ENCODE measurements at regions not wholly inside any gene's neighbourhood (a gene's known extent, or its start where the extent isn't known, plus 50 kb on each side); places are given as distances from the start of the nearest gene placed in this dataset.

DNA sequence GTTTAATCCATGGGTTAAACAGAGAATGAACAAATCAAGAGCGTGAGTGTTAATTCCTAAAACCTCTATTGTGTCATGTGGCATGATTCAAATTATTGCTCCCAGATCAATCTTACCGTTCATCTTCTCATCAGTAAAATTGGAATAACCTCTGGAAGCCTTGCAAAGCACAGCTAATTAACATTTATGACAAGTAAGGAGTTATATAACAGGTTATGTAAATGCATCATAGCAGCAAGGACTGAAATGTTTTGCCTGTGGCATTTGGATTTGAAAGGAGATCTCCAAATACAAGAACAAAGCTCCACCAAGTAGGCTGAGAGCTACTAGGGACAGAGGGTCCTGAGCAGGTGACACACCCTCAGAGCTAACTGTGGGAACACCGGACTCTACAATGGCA, 502.9 kb upstream of the CELF2 start:
- H2BK15ac ChIP-seq (ENCODE audit: low read length) = no peak overlapping the region
- H3K18ac ChIP-seq (ENCODE audit: low read length) = no peak overlapping the region
- no peaks in the 10 kb centered on the region for H3K36me3 ChIP-seq (replicated peaks in 1 of 2; ENCODE audit: control insufficient read depth in 2 of 2, insufficient read depth in 2 of 2, low read length in 2 of 2)
- H3K4me2 ChIP-seq (ENCODE audit: insufficient read depth, low read length, poor library complexity, severe bottlenecking) = no peak overlapping the region
- H2BK5ac ChIP-seq (ENCODE audit: low read length) = no peak overlapping the region
- H3K4me3 ChIP-seq (ENCODE audit: low read length in 2 of 2) = no peak overlapping the region
- no peak overlapping the region for H2AK5ac ChIP-seq (ENCODE audit: low read depth, low read length)
- H3K27me3 ChIP-seq (ENCODE audit: control insufficient read depth in 3 of 3, insufficient read depth in 3 of 3, low read depth in 1 of 3, low read length in 3 of 3) = no peaks in the 10 kb centered on the region
- no peak overlapping the region for H3K9ac ChIP-seq (ENCODE audit: low read depth, low read length, poor library complexity)
- WGBS, 2 donors (ENCODE audit: extremely low coverage in 2 of 2, insufficient read length in 2 of 2, insufficient replicate concordance in 1 of 2) = no CpG with 5 or more reads among the region's 3 CpGs
- no peak overlapping the region for H2AFZ ChIP-seq (ENCODE audit: low read length)
- H3K23ac ChIP-seq (ENCODE audit: low read depth, low read length, poor library complexity) = no peak overlapping the region
- no peaks in the 10 kb centered on the region for H3K4me1 ChIP-seq (ENCODE audit: control insufficient read depth in 2 of 2, insufficient read depth in 1 of 2, low read depth in 1 of 2, low read length in 2 of 2)
- H3K14ac ChIP-seq (ENCODE audit: low read length) = no peak overlapping the region
- H2BK12ac ChIP-seq (ENCODE audit: low read length) = no peak overlapping the region
- H4K8ac ChIP-seq (ENCODE audit: low read depth, low read length) = no peak overlapping the region
- no peak for DNase-seq (ENCODE audit: low spot score)
- no peak overlapping the region for H4K91ac ChIP-seq (ENCODE audit: low read depth, low read length, poor library complexity)
- no peak overlapping the region for H3K4ac ChIP-seq (ENCODE audit: low read length)
- H3K79me1 ChIP-seq (ENCODE audit: low read depth, low read length) = no peaks in the 10 kb centered on the region
- H2BK120ac ChIP-seq (ENCODE audit: low read depth, low read length) = no peak overlapping the region
- H3K9me3 ChIP-seq (replicated peaks in 1 of 2; ENCODE audit: control insufficient read depth in 2 of 2, insufficient read depth in 1 of 2, low read depth in 1 of 2, low read length in 2 of 2) = no peaks in the 10 kb centered on the region
- no peak overlapping the region for H3K27ac ChIP-seq (replicated peaks; ENCODE audit: low read length)

DNA sequence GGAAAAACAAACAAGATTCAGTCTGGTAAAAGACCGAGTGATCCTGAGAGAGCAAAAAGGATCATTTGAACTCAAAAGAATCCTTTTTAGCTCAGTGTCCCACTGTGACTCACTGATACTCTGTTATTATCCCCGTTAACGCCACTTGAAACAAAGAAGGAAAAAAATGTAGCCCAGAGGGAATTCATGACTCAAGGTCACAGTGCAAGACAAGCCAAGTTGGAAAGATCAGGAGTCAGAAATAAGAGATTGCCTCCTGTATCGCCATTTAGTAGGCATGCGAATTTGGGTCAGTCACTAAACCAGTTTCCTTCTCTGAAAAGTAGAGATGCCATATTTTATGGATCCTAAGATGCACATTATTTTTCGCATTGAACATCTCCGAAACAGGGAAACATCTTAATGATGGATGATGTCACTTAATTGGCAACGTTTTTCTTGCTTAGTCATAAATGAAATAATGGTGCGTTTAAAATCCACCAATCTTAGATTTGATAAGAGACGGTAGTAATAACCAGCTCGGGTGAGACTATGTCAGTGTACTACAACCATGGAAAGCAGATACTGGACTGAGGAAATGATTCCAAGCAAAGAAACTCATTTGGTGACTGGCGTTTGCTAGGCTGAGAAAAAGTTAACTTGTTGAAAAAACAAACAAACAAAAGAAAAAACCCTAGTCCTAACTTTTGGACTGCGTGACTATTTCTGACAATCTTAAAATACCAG, 502.0 kb upstream of the CELF2 start:
- Histone ChIP-seq H3K79me1 (ENCODE audit: low read depth, low read length) (no peaks in the 10 kb centered on the region), H3K9me3 (replicated peaks in 1 of 2; ENCODE audit: control insufficient read depth in 2 of 2, insufficient read depth in 1 of 2, low read depth in 1 of 2, low read length in 2 of 2) (no peaks in the 10 kb centered on the region), H3K36me3 (replicated peaks in 1 of 2; ENCODE audit: control insufficient read depth in 2 of 2, insufficient read depth in 2 of 2, low read length in 2 of 2) (no peaks in the 10 kb centered on the region), H3K27ac (replicated peaks; ENCODE audit: low read length) (no peak overlapping the region), H4K8ac (ENCODE audit: low read depth, low read length) (no peak overlapping the region), H3K4ac (ENCODE audit: low read length) (no peak overlapping the region), H2BK12ac (ENCODE audit: low read length) (no peak overlapping the region), H3K4me2 (ENCODE audit: insufficient read depth, low read length, poor library complexity, severe bottlenecking) (no peak overlapping the region), H3K4me3 (ENCODE audit: low read length in 2 of 2) (no peak overlapping the region), H2BK15ac (ENCODE audit: low read length) (no peak overlapping the region), H3K18ac (ENCODE audit: low read length) (no peak overlapping the region), H3K14ac (ENCODE audit: low read length) (no peak overlapping the region), H2AFZ (ENCODE audit: low read length) (no peak overlapping the region), H2BK120ac (ENCODE audit: low read depth, low read length) (no peak overlapping the region), H4K91ac (ENCODE audit: low read depth, low read length, poor library complexity) (no peak overlapping the region), H3K4me1 (ENCODE audit: control insufficient read depth in 2 of 2, insufficient read depth in 1 of 2, low read depth in 1 of 2, low read length in 2 of 2) (no peaks in the 10 kb centered on the region), H3K27me3 (ENCODE audit: control insufficient read depth in 3 of 3, insufficient read depth in 3 of 3, low read depth in 1 of 3, low read length in 3 of 3) (no peaks in the 10 kb centered on the region), H3K23ac (ENCODE audit: low read depth, low read length, poor library complexity) (no peak overlapping the region), H2BK5ac (ENCODE audit: low read length) (no peak overlapping the region), H3K9ac (ENCODE audit: low read depth, low read length, poor library complexity) (no peak overlapping the region), H2AK5ac (ENCODE audit: low read depth, low read length) (no peak overlapping the region)
- no peak for DNase-seq (ENCODE audit: low spot score)
- WGBS, 2 donors (ENCODE audit: extremely low coverage in 2 of 2, insufficient read length in 2 of 2, insufficient replicate concordance in 1 of 2) = no CpG with 5 or more reads among the region's 13 CpGs

DNA sequence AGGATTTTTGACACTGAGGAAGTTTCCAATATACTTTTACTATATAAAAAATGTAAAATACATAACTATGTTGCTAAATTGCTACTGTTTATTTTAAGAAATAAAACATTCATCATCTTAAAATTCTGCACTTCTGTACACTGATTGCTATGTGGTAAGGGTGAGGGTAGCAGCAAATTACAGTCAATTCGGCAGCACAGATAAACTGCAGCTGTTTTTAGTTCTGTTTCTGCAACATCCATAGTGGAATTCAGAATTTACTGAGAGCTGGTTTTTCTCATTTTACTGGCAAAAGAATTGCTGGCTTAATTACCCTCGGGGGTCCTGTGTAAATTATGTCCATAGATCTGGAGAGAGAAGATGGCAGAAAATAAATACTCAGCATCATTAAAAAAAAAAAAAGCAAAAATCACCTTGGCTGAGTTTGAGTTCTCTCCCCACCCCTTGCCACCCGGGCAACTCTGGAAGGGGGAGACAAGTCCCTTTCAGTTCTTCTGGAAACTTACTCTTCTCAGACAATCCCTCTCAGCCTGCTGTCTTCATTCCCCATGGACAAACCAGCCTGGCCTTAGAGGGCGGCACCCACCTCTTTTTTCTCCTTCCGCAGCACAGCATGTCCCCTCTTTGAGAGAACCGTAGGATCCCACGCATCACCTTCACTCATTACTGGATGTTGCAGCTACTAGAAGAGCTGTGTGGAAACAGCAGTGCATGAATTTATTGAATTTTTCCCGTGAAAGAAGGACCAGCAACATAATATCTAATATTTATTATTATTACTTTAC, 501.1 kb upstream of the CELF2 start:
- Histone ChIP-seq H3K4me3 (ENCODE audit: low read length in 2 of 2) (no peak overlapping the region), H3K4me2 (ENCODE audit: insufficient read depth, low read length, poor library complexity, severe bottlenecking) (no peak overlapping the region), H4K91ac (ENCODE audit: low read depth, low read length, poor library complexity) (no peak overlapping the region), H3K23ac (ENCODE audit: low read depth, low read length, poor library complexity) (no peak overlapping the region), H3K79me1 (ENCODE audit: low read depth, low read length) (no peaks in the 10 kb centered on the region), H2BK12ac (ENCODE audit: low read length) (no peak overlapping the region), H3K4me1 (ENCODE audit: control insufficient read depth in 2 of 2, insufficient read depth in 1 of 2, low read depth in 1 of 2, low read length in 2 of 2) (no peaks in the 10 kb centered on the region), H4K8ac (ENCODE audit: low read depth, low read length) (no peak overlapping the region), H3K9ac (ENCODE audit: low read depth, low read length, poor library complexity) (no peak overlapping the region), H3K36me3 (replicated peaks in 1 of 2; ENCODE audit: control insufficient read depth in 2 of 2, insufficient read depth in 2 of 2, low read length in 2 of 2) (no peaks in the 10 kb centered on the region), H2AFZ (ENCODE audit: low read length) (no peak overlapping the region), H3K9me3 (replicated peaks in 1 of 2; ENCODE audit: control insufficient read depth in 2 of 2, insufficient read depth in 1 of 2, low read depth in 1 of 2, low read length in 2 of 2) (no peaks in the 10 kb centered on the region), H3K27me3 (ENCODE audit: control insufficient read depth in 3 of 3, insufficient read depth in 3 of 3, low read depth in 1 of 3, low read length in 3 of 3) (no peaks in the 10 kb centered on the region), H2BK15ac (ENCODE audit: low read length) (no peak overlapping the region), H2AK5ac (ENCODE audit: low read depth, low read length) (no peak overlapping the region), H2BK5ac (ENCODE audit: low read length) (no peak overlapping the region), H3K27ac (replicated peaks; ENCODE audit: low read length) (no peak overlapping the region), H3K4ac (ENCODE audit: low read length) (no peak overlapping the region), H3K14ac (ENCODE audit: low read length) (no peak overlapping the region), H3K18ac (ENCODE audit: low read length) (peak overlapping the region; percentile 33), H2BK120ac (ENCODE audit: low read depth, low read length) (no peak overlapping the region)
- no peak for DNase-seq (ENCODE audit: low spot score)
- WGBS, 2 donors (ENCODE audit: extremely low coverage in 2 of 2, insufficient read length in 2 of 2, insufficient replicate concordance in 1 of 2) = no CpG with 5 or more reads among the region's 8 CpGs

DNA sequence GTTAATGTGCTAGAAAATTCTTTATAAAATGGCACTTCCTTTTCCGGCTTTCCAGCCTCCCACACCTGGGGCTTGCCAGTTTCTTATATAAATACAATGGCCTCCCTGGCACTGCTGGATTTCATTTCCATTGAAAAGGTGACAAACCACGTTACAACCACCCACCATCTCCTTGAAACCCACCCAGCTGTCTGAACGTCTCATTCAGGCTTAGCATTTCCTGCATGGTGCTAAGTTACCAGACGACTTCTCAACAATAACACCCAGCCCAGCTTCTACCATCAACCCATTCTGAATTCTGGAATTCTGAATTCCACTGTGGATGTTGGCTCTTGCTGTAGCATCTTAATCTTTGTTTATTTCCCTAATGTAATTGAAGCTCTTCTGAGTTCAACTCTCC, 499.8 kb upstream of the CELF2 start:
- Histone ChIP-seq H3K9ac (ENCODE audit: low read depth, low read length, poor library complexity) (no peak overlapping the region), H3K18ac (ENCODE audit: low read length) (no peak overlapping the region), H3K9me3 (replicated peaks in 1 of 2; ENCODE audit: control insufficient read depth in 2 of 2, insufficient read depth in 1 of 2, low read depth in 1 of 2, low read length in 2 of 2) (no peaks in the 10 kb centered on the region), H3K23ac (ENCODE audit: low read depth, low read length, poor library complexity) (no peak overlapping the region), H2BK5ac (ENCODE audit: low read length) (no peak overlapping the region), H3K14ac (ENCODE audit: low read length) (no peak overlapping the region), H3K27ac (replicated peaks; ENCODE audit: low read length) (no peak overlapping the region), H2BK120ac (ENCODE audit: low read depth, low read length) (no peak overlapping the region), H3K4me3 (ENCODE audit: low read length in 2 of 2) (no peak overlapping the region), H2BK12ac (ENCODE audit: low read length) (no peak overlapping the region), H3K4me1 (ENCODE audit: control insufficient read depth in 2 of 2, insufficient read depth in 1 of 2, low read depth in 1 of 2, low read length in 2 of 2) (no peaks in the 10 kb centered on the region), H3K4ac (ENCODE audit: low read length) (no peak overlapping the region), H3K4me2 (ENCODE audit: insufficient read depth, low read length, poor library complexity, severe bottlenecking) (no peak overlapping the region), H4K91ac (ENCODE audit: low read depth, low read length, poor library complexity) (no peak overlapping the region), H3K36me3 (replicated peaks in 1 of 2; ENCODE audit: control insufficient read depth in 2 of 2, insufficient read depth in 2 of 2, low read length in 2 of 2) (no peaks in the 10 kb centered on the region), H2AK5ac (ENCODE audit: low read depth, low read length) (no peak overlapping the region), H2BK15ac (ENCODE audit: low read length) (no peak overlapping the region), H3K27me3 (ENCODE audit: control insufficient read depth in 3 of 3, insufficient read depth in 3 of 3, low read depth in 1 of 3, low read length in 3 of 3) (no peaks in the 10 kb centered on the region), H3K79me1 (ENCODE audit: low read depth, low read length) (no peaks in the 10 kb centered on the region), H2AFZ (ENCODE audit: low read length) (no peak overlapping the region), H4K8ac (ENCODE audit: low read depth, low read length) (no peak overlapping the region)
- no CpG with 5 or more reads among the region's 4 CpGs for WGBS, 2 donors (ENCODE audit: extremely low coverage in 2 of 2, insufficient read length in 2 of 2, insufficient replicate concordance in 1 of 2)
- no peak for DNase-seq (ENCODE audit: low spot score)

Data from neuronal stem cell (in vitro differentiated cells).